Right atrium auricular region (tissue), 2 donors: ENCODE measurements at regions not wholly inside any gene's neighbourhood (a gene's known extent, or its start where the extent isn't known, plus 50 kb on each side); places are given as distances from the start of the nearest gene placed in this dataset.

ENCODE experiments used
- DNase-seq: peaks from one replicate; pipeline ENCODE4 v3.0.0-alpha.2; 2019; ENCODE audit warnings: low spot score
- H3K27ac ChIP-seq, 2 donors: fragments of 200-600 bp; sonication (generic); 1 replicate in 1 of 2; 2 replicates in 1 of 2; pipeline ENCODE4 v1.5.1; 2016 to 2019
- H3K27me3 ChIP-seq, 2 donors: fragments of 200-600 bp; sonication (generic); one replicate each; pipeline versions ENCODE4 v1.5.1 to v1.6.0; 2017 to 2019
- H3K36me3 ChIP-seq: fragments of 200-600 bp; sonication (generic); one replicate; pipeline ENCODE4 v1.5.1; 2016
- H3K4me1 ChIP-seq, 2 donors: fragments of 200-600 bp; sonication (generic); one replicate each; pipeline versions ENCODE4 v1.5.1 to v1.6.0; 2017 to 2019
- H3K4me3 ChIP-seq, 2 donors: fragments of 200-600 bp; sonication (generic); 1 replicate in 1 of 2; 2 replicates in 1 of 2; pipeline ENCODE4 v1.5.1; 2017 to 2019; ENCODE audit warnings: mild to moderate bottlenecking in 1 of 2, moderate library complexity in 1 of 2
- H3K9me3 ChIP-seq, 2 donors: fragments of 200-600 bp; sonication (generic); one replicate each; pipeline ENCODE4 v1.5.1; 2019
- CTCF ChIP-seq, 2 donors: fragments of 200-600 bp; sonication (generic); IDR thresholded peaks; one replicate each; pipeline ENCODE4 v1.5.1; 2019; ENCODE audit warnings: antibody characterized with exemption in 2 of 2

- H3K4me3 ChIP-seq = no peak overlapping the region
- no peak overlapping the region for H3K27ac ChIP-seq
- no peaks in the 10 kb centered on the region for H3K4me1 ChIP-seq
- peaks cover 0 to 2% of the 10 kb centered on the region in 2 donors for H3K9me3 ChIP-seq
- DNase-seq = no peak
- no peaks in the 10 kb centered on the region for H3K36me3 ChIP-seq
- no peaks in the 10 kb centered on the region for H3K27me3 ChIP-seq
- no peak for TF ChIP-seq CTCF (IDR thresholded peaks at IDR 0.05)
Observed at GRCh38 chr9:86830356-86830755, 117.0 kb downstream of the GAS1 start.

- Histone ChIP-seq H3K36me3 (no peaks in the 10 kb centered on the region), H3K27ac (no peak overlapping the region), H3K4me3 (no peak overlapping the region), H3K9me3 (peaks cover 0 to 8% of the 10 kb centered on the region in 2 donors), H3K4me1 (no peaks in the 10 kb centered on the region), H3K27me3 (no peaks in the 10 kb centered on the region)
- no peak for TF ChIP-seq CTCF (IDR thresholded peaks at IDR 0.05)
- no peak for DNase-seq
Observed at GRCh38 chr9:86829496-86830046, 117.7 kb downstream of the GAS1 start.

- no peaks in the 10 kb centered on the region for H3K4me1 ChIP-seq
- no peak for DNase-seq
- H3K27me3 ChIP-seq = no peaks in the 10 kb centered on the region
- TF ChIP-seq CTCF (IDR thresholded peaks at IDR 0.05) = no peak
- no peaks in the 10 kb centered on the region for H3K36me3 ChIP-seq
- no peak overlapping the region for H3K4me3 ChIP-seq
- peaks cover 0 to 8% of the 10 kb centered on the region in 2 donors for H3K9me3 ChIP-seq
- no peak overlapping the region for H3K27ac ChIP-seq
Observed at GRCh38 chr9:86828631-86829030, 118.7 kb downstream of the GAS1 start.

GRCh38 chr9:86827893-86828292 lies 119.4 kb downstream of the GAS1 start:
- Histone ChIP-seq H3K4me1 (no peaks in the 10 kb centered on the region), H3K36me3 (no peaks in the 10 kb centered on the region), H3K27me3 (no peaks in the 10 kb centered on the region), H3K4me3 (no peak overlapping the region), H3K27ac (no peak overlapping the region), H3K9me3 (peaks cover 0 to 8% of the 10 kb centered on the region in 2 donors)
- DNase-seq = no peak
- no peak for TF ChIP-seq CTCF (IDR thresholded peaks at IDR 0.05)

GRCh38 chr9:86825299-86825698 lies 122.0 kb downstream of the GAS1 start:
- Histone ChIP-seq H3K4me3 (no peak overlapping the region), H3K27me3 (no peaks in the 10 kb centered on the region), H3K36me3 (no peaks in the 10 kb centered on the region), H3K27ac (no peak overlapping the region), H3K9me3 (peaks cover 0 to 8% of the 10 kb centered on the region in 2 donors), H3K4me1 (no peaks in the 10 kb centered on the region)
- TF ChIP-seq CTCF (IDR thresholded peaks at IDR 0.05) = no peak
- DNase-seq = no peak
